K562 (cell line): ENCODE measurements at regions not wholly inside any gene's neighbourhood (a gene's known extent, or its start where the extent isn't known, plus 50 kb on each side); places are given as distances from the start of the nearest gene placed in this dataset.

Experiments used
- ATAC-seq: fragments of 200-7000 bp; cut with Tn5 transposase; 3 replicates; pipeline ENCODE4 v1.9.1; 2020; ENCODE audit warnings: moderate library complexity
- BruUV-seq: library from RNA; stranded (reverse); fragments of 400-500 nt; replicated peaks from 2 replicates; lab custom pipeline; 2021; lab: Mats Ljungman, UMichigan
- CTCF ChIA-PET: fragments of 300-600 bp; formaldehyde crosslinking; extraction: SDS; loops from one replicate; lab custom pipeline; 2021; ENCODE audit warnings: low intra/inter-chr PET ratio; lab: Yijun Ruan, JAX
- POLR2A ChIA-PET: fragments of 300-600, 350-650 bp; sonication (Branson Sonifier 250); formaldehyde crosslinking; extraction: SDS; loops from one replicate; lab custom pipeline; 2021; ENCODE audit warnings: antibody characterized with exemption, inconsistent platforms; lab: Yijun Ruan, JAX
- DNase-seq, 4 experiments: peaks; one replicate each; pipeline versions ENCODE4 v3.0.0 to v3.0.0-alpha.2; 2011 to 2018; ENCODE audit warnings: low spot score in 3 of 4, mixed read lengths in 3 of 4; ENCODE audit errors: extremely low read depth in 1 of 4
- FAIRE-seq: peaks from 2 replicates; lab custom pipeline; 2011; peaks lifted over from hg19 to GRCh38; lab: Jason Lieb, UNC
- H2AFZ ChIP-seq: 2 replicates; pipeline ENCODE4 v1.6.0; 2011; ENCODE audit warnings: low read depth, low read length, control low read depth, inconsistent platforms
- H3K27ac ChIP-seq: fragments of 200-600 bp; 3 replicates; pipeline ENCODE4 v1.8.0; 2011; ENCODE audit warnings: low read depth, mild to moderate bottlenecking, control low read depth, inconsistent platforms, low read length, moderate library complexity, mixed read lengths; ENCODE audit errors: extremely low read depth
- H3K27me3 ChIP-seq, 2 experiments: fragments of 300-600 bp in 1 of 2; 2 replicates in 1 of 2; 3 replicates in 1 of 2; pipeline versions ENCODE4 v1.6.0 to v1.8.0; 2011; ENCODE audit warnings: inconsistent platforms in 2 of 2, low read length in 2 of 2, mild to moderate bottlenecking in 1 of 2, mixed read lengths in 1 of 2, moderate library complexity in 1 of 2; ENCODE audit not compliant: control insufficient read depth in 2 of 2, insufficient read depth in 2 of 2
- H3K36me3 ChIP-seq: fragments of 300-600 bp; 3 replicates; pipeline ENCODE4 v1.8.0; 2011; ENCODE audit warnings: mild to moderate bottlenecking, low read length, inconsistent platforms; ENCODE audit not compliant: control insufficient read depth, insufficient read depth
- H3K4me1 ChIP-seq, 2 experiments: fragments of 200-600 bp in 1 of 2; replicated peaks in 1 of 2; 2 replicates in 1 of 2; 3 replicates in 1 of 2; pipeline versions ENCODE4 v1.5.1 to v1.8.0; 2011; ENCODE audit warnings: inconsistent platforms in 2 of 2, low read length in 2 of 2, mild to moderate bottlenecking in 1 of 2, mixed read lengths in 1 of 2, moderate library complexity in 1 of 2; ENCODE audit not compliant: control insufficient read depth in 2 of 2, insufficient read depth in 2 of 2
- H3K4me2 ChIP-seq: 2 replicates; pipeline ENCODE4 v1.6.1; 2011; ENCODE audit warnings: low read length, control low read depth, inconsistent platforms, mixed read lengths; ENCODE audit not compliant: insufficient read depth
- H3K4me3 ChIP-seq: fragments of 200-600 bp; sonication (generic), shearing (Covaris generic); 2 replicates; pipeline ENCODE4 v1.5.1; 2016; ENCODE audit warnings: control low read depth, inconsistent platforms
- H3K79me2 ChIP-seq: fragments of 200-600 bp; 3 replicates; pipeline ENCODE4 v1.8.0; 2011; ENCODE audit warnings: low read length, inconsistent platforms; ENCODE audit not compliant: control insufficient read depth, insufficient read depth
- H3K9ac ChIP-seq, 2 experiments: 2 replicates each; pipeline versions ENCODE4 v1.6.0 to v1.6.1; 2011; ENCODE audit warnings: low read depth in 2 of 2, low read length in 2 of 2, control low read depth in 1 of 2, inconsistent platforms in 1 of 2, mild to moderate bottlenecking in 1 of 2, mixed read lengths in 1 of 2; ENCODE audit not compliant: insufficient read depth in 1 of 2
- H3K9me1 ChIP-seq: one replicate; pipeline ENCODE4 v1.6.0; 2011; ENCODE audit warnings: inconsistent platforms, mild to moderate bottlenecking, low read length, moderate library complexity; ENCODE audit not compliant: control insufficient read depth, insufficient read depth
- H3K9me3 ChIP-seq: replicated peaks from 2 replicates; pipeline ENCODE4 v1.5.1; 2011; ENCODE audit warnings: low read depth, low read length, inconsistent platforms; ENCODE audit not compliant: control insufficient read depth, insufficient read depth
- H4K20me1 ChIP-seq: replicated peaks from 2 replicates; pipeline ENCODE4 v1.6.1; 2011; ENCODE audit warnings: low read length, inconsistent platforms, mixed read lengths; ENCODE audit not compliant: control insufficient read depth, insufficient read depth
- CEBPZ ChIP-seq: fragments of 150-350 bp; IDR thresholded peaks from 2 replicates; pipeline ENCODE4 v1.6.1; 2014; ENCODE audit warnings: low read depth, mild to moderate bottlenecking, low read length, borderline replicate concordance
- COPS2 ChIP-seq: fragments of 450-650 bp; conservative IDR thresholded peaks from 2 replicates; pipeline ENCODE4 v1.6.1; 2016; ENCODE audit warnings: mild to moderate bottlenecking, moderate library complexity
- DDX20 ChIP-seq: fragments of 450-650 bp; IDR thresholded peaks from 2 replicates; pipeline ENCODE4 v1.6.1; 2016; ENCODE audit warnings: missing genetic modification characterization, low read depth, mild to moderate bottlenecking, missing compliant biosample characterization, moderate library complexity
- FOS ChIP-seq: IDR thresholded peaks from 3 replicates; pipeline ENCODE4 v1.6.1; 2011; ENCODE audit not compliant: insufficient read length; ENCODE audit errors: extremely low read depth
- MAFK ChIP-seq: IDR thresholded peaks from 2 replicates; pipeline ENCODE4 v1.6.1; 2011; ENCODE audit warnings: low read length, improper control_type of control experiment
- MCM2 ChIP-seq: fragments of 450-650 bp; IDR thresholded peaks from 2 replicates; pipeline ENCODE4 v1.6.1; 2017; ENCODE audit warnings: low read depth, mild to moderate bottlenecking
- MCM5 ChIP-seq: fragments of 450-650 bp; IDR thresholded peaks from 2 replicates; pipeline ENCODE4 v1.6.1; 2016; ENCODE audit warnings: low read depth
- NR4A1 ChIP-seq, 2 experiments: fragments of 250-450 bp in 1 of 2; fragments of 450-650 bp in 1 of 2; sonication (Bioruptor Pico) in 1 of 2; IDR thresholded peaks; 2 replicates each; pipeline versions ENCODE4 v1.4.0 to v1.6.1; 2016 to 2020; ENCODE audit warnings: mild to moderate bottlenecking in 2 of 2, missing compliant biosample characterization in 1 of 2, missing genetic modification characterization in 1 of 2, moderate library complexity in 1 of 2
- RBM15 ChIP-seq: fragments of 200-400 bp; formaldehyde crosslinking; IDR thresholded peaks from 2 replicates; pipeline ENCODE4 v1.6.1; 2018; ENCODE audit warnings: mild to moderate bottlenecking, low read length, moderate library complexity; ENCODE audit not compliant: insufficient read depth
- RUNX1 ChIP-seq: sonication (generic); IDR thresholded peaks from 2 replicates; pipeline ENCODE4 v1.6.1; 2016; ENCODE audit warnings: antibody characterized with exemption, low read depth
- ZNF347 ChIP-seq: fragments of 450-650 bp; formaldehyde crosslinking; IDR thresholded peaks from 2 replicates; pipeline ENCODE4 v1.4.0; 2020; ENCODE audit warnings: low read depth, mild to moderate bottlenecking, moderate library complexity
- ZNF41 ChIP-seq: fragments of 250-450 bp; sonication (Bioruptor Pico); conservative IDR thresholded peaks from 2 replicates; pipeline ENCODE4 v1.4.0; 2020; ENCODE audit warnings: mild to moderate bottlenecking
- ZNF695 ChIP-seq: fragments of 450-650 bp; formaldehyde crosslinking; IDR thresholded peaks from 2 replicates; pipeline ENCODE4 v1.4.0; 2020; ENCODE audit warnings: mild to moderate bottlenecking, moderate library complexity
- WGBS: fragments of 100-300 bp; shearing (Covaris generic); methylation state at CpG from one replicate; pipeline ENCODE4 v1.1.6; 2016; ENCODE audit warnings: low coverage, mixed read lengths; ENCODE audit not compliant: insufficient coverage; ENCODE audit errors: missing lambda C conversion rate; 5-methylcytosine and 5-hydroxymethylcytosine counted together
- in situ Hi-C: fragments of 300-500 bp; cut with MboI; formaldehyde crosslinking; loops from 4 replicates; pipeline ENCODE4 v1.15.0; 2018; ENCODE audit warnings: inconsistent platforms, mixed read lengths
- intact Hi-C: fragments of 100-400 bp; cut with micrococcal nuclease; formaldehyde crosslinking; loops from 2 replicates; pipeline ENCODE4 v1.14.2; 2022

- Histone ChIP-seq H3K4me1 (no peaks in the 10 kb centered on the region), H3K27ac (no peak overlapping the region), H3K36me3 (no peaks in the 10 kb centered on the region), H3K4me2 (no peak overlapping the region), H3K27me3 (no peaks in the 10 kb centered on the region), H2AFZ (no peak overlapping the region), H3K79me2 (no peaks in the 10 kb centered on the region), H3K9me3 (no peaks in the 10 kb centered on the region), H3K4me3 (no peak overlapping the region), H3K9ac (no peak overlapping the region), H3K9me1 (no peaks in the 10 kb centered on the region), H4K20me1 (no peaks in the 10 kb centered on the region)
- CTCF ChIA-PET, result no interaction called here
- ATAC-seq (no peak), DNase-seq (no peak), FAIRE-seq (no peak)
- WGBS, result 0% methylated on average over 1 of the region's 1 CpG
- POLR2A ChIA-PET, result no interaction called here
- BruUV-seq, result no TSS peak
- intact Hi-C loops (no loop called here), in situ Hi-C loops (no loop called here)
- no peak for TF ChIP-seq COPS2
- no peak for TF ChIP-seq FOS
- no peak for TF ChIP-seq MCM2
- no peak for TF ChIP-seq ZNF347 (CRISPR knock-in tag)
- TF ChIP-seq CEBPZ, result no peak
- no peak for TF ChIP-seq MCM5
- no peak for TF ChIP-seq NR4A1 (CRISPR knock-in tag; IDR thresholded peaks at IDR 0.05)
- TF ChIP-seq NR4A1 (tag; IDR thresholded peaks at IDR 0.05), result no peak
- TF ChIP-seq DDX20 (tag), result no peak
- TF ChIP-seq RBM15, result no peak
- no peak for TF ChIP-seq ZNF695 (CRISPR knock-in tag)
- no peak for TF ChIP-seq RUNX1
- no peak for TF ChIP-seq ZNF41 (CRISPR knock-in tag)
- no peak for TF ChIP-seq MAFK
These were observed 190.2 kb upstream of the PCSK5 start for GRCh38 chr9:75700252-75700640.
